ENCODE measurements at regions not wholly inside any gene's neighbourhood (a gene's known extent, or its start where the extent isn't known, plus 50 kb on each side); places are given as distances from the start of the nearest gene placed in this dataset.
"Not testable (repeated sequence)": the region's sequence is repeated elsewhere in the genome, so short reads cannot be mapped to it uniquely, and the experiment has no call there.

- DNase-seq (ENCODE audit: extremely low read depth, low read depth), result no peak
- no peak for TF ChIP-seq CTCF (IDR thresholded peaks at IDR 0.05; ENCODE audit: low read depth, low read length, missing control alignments)
- no peak overlapping the region for H3K4me3 ChIP-seq (replicated peaks; ENCODE audit: low read depth, low read length)
Observed at GRCh38 chr6:84902354-84902928, 138.0 kb upstream of the TBX18 start.

- no peak for TF ChIP-seq CTCF (IDR thresholded peaks at IDR 0.05; ENCODE audit: low read depth, low read length, missing control alignments)
- peak; percentile 24 for DNase-seq (ENCODE audit: extremely low read depth, low read depth)
- no peak overlapping the region for H3K4me3 ChIP-seq (replicated peaks; ENCODE audit: low read depth, low read length)
Observed at GRCh38 chr6:84897988-84898594, 133.7 kb upstream of the TBX18 start.

GRCh38 chr6:84897011-84897410 is 132.6 kb upstream of the TBX18 start:
- TF ChIP-seq CTCF (IDR thresholded peaks at IDR 0.05; ENCODE audit: low read depth, low read length, missing control alignments), result no peak
- no peak for DNase-seq (ENCODE audit: extremely low read depth, low read depth)
- no peak overlapping the region for H3K4me3 ChIP-seq (replicated peaks; ENCODE audit: low read depth, low read length)

GRCh38 chr6:84892671-84893070 is 128.3 kb upstream of the TBX18 start:
- H3K4me3 ChIP-seq (replicated peaks; ENCODE audit: low read depth, low read length), result no peak overlapping the region
- DNase-seq (ENCODE audit: extremely low read depth, low read depth), result no peak
- TF ChIP-seq CTCF (IDR thresholded peaks at IDR 0.05; ENCODE audit: low read depth, low read length, missing control alignments), result no peak

- DNase-seq (ENCODE audit: extremely low read depth, low read depth), result peak; percentile 32
- TF ChIP-seq CTCF (IDR thresholded peaks at IDR 0.05; ENCODE audit: low read depth, low read length, missing control alignments), result no peak
- H3K4me3 ChIP-seq (replicated peaks; ENCODE audit: low read depth, low read length), result no peak overlapping the region
Observed at GRCh38 chr6:84882768-84883766, 118.7 kb upstream of the TBX18 start.

GRCh38 chr6:84879385-84879784 is 115.0 kb upstream of the TBX18 start:
- H3K4me3 ChIP-seq (replicated peaks; ENCODE audit: low read depth, low read length); DNase-seq (ENCODE audit: extremely low read depth, low read depth): not testable (repeated sequence)
